ENCODE measurements at regions not wholly inside any gene's neighbourhood (a gene's known extent, or its start where the extent isn't known, plus 50 kb on each side); places are given as distances from the start of the nearest gene placed in this dataset.

- TF ChIP-seq CTCF (IDR thresholded peaks at IDR 0.05), result no peak
Observed at GRCh38 chr11:16468735-16469453, 112.5 kb upstream of the SOX6 start.

- TF ChIP-seq CTCF (IDR thresholded peaks at IDR 0.05), result no peak
Observed at GRCh38 chr11:16460508-16460907, 104.2 kb upstream of the SOX6 start.

GRCh38 chr11:16456366-16456765 lies 100.0 kb upstream of the SOX6 start:
- no peak for TF ChIP-seq CTCF (IDR thresholded peaks at IDR 0.05)

- no peak for TF ChIP-seq CTCF (IDR thresholded peaks at IDR 0.05)
Observed at GRCh38 chr11:16454289-16454863, 98.0 kb upstream of the SOX6 start.

GRCh38 chr11:16448123-16448717 lies 91.9 kb upstream of the SOX6 start:
- TF ChIP-seq CTCF (IDR thresholded peaks at IDR 0.05), result no peak

- no peak for TF ChIP-seq CTCF (IDR thresholded peaks at IDR 0.05)
Observed at GRCh38 chr11:16441461-16441860, 85.1 kb upstream of the SOX6 start.

- no peak for TF ChIP-seq CTCF (IDR thresholded peaks at IDR 0.05)
Observed at GRCh38 chr11:16440136-16440535, 83.8 kb upstream of the SOX6 start.

Data from LNCAP (cell line).